Endodermal cell (in vitro differentiated cells): ENCODE measurements at regions not wholly inside any gene's neighbourhood (a gene's known extent, or its start where the extent isn't known, plus 50 kb on each side); places are given as distances from the start of the nearest gene placed in this dataset.

Experiments used
- DNase-seq: peaks from one replicate; pipeline ENCODE4 v3.0.0-alpha.2; 2017
- H3K27ac ChIP-seq: 2 replicates; pipeline ENCODE4 v1.5.1; 2013; ENCODE audit warnings: mild to moderate bottlenecking, low read depth, low read length, moderate library complexity
- H3K27me3 ChIP-seq: 2 replicates; pipeline ENCODE4 v1.6.1; 2013; ENCODE audit warnings: mild to moderate bottlenecking, low read length, moderate library complexity; ENCODE audit not compliant: insufficient read depth, control insufficient read depth, poor library complexity, severe bottlenecking
- H3K36me3 ChIP-seq: 2 replicates; pipeline ENCODE4 v1.7.0; 2013; ENCODE audit warnings: mild to moderate bottlenecking, low read length, moderate library complexity; ENCODE audit not compliant: control insufficient read depth, insufficient read depth
- H3K4me1 ChIP-seq: one replicate; pipeline ENCODE4 v1.7.0; 2013; ENCODE audit warnings: low read length; ENCODE audit not compliant: control insufficient read depth, insufficient read depth
- H3K4me3 ChIP-seq: 2 replicates; pipeline ENCODE4 v1.5.1; 2013; ENCODE audit warnings: mild to moderate bottlenecking, low read length, moderate library complexity
- H3K9ac ChIP-seq: 2 replicates; pipeline ENCODE4 v1.6.1; 2013; ENCODE audit warnings: mild to moderate bottlenecking, low read length, moderate library complexity; ENCODE audit not compliant: poor library complexity, severe bottlenecking; ENCODE audit errors: extremely low read depth
- H3K9me3 ChIP-seq: 2 replicates; pipeline ENCODE4 v1.6.1; 2013; ENCODE audit warnings: mild to moderate bottlenecking, low read length, moderate library complexity; ENCODE audit not compliant: control insufficient read depth
- H3K27ac Mint-ChIP-seq: 2 replicates; pipeline ENCODE4 v1.8.0; 2020; ENCODE audit warnings: mixed read lengths
- H3K27me3 Mint-ChIP-seq: 2 replicates; pipeline ENCODE4 v1.8.0; 2021; ENCODE audit warnings: mild to moderate bottlenecking, mixed read lengths; ENCODE audit not compliant: insufficient read depth
- H3K36me3 Mint-ChIP-seq: 2 replicates; pipeline ENCODE4 v1.8.0; 2020; ENCODE audit warnings: low read depth, mixed read lengths
- H3K4me1 Mint-ChIP-seq: 2 replicates; pipeline ENCODE4 v1.8.0; 2020; ENCODE audit warnings: mixed read lengths
- H3K4me3 Mint-ChIP-seq: 2 replicates; pipeline ENCODE4 v1.8.0; 2020; ENCODE audit warnings: mild to moderate bottlenecking, moderate library complexity, mixed read lengths
- H3K9me3 Mint-ChIP-seq: 2 replicates; pipeline ENCODE4 v1.8.0; 2020; ENCODE audit warnings: mild to moderate bottlenecking, mixed read lengths
- CTCF ChIP-seq: fragments of 200-600 bp; sonication (generic); conservative IDR thresholded peaks from 2 replicates; pipeline ENCODE4 v1.5.0; 2021; ENCODE audit warnings: antibody characterized with exemption, mild to moderate bottlenecking
- WGBS, 2 experiments: methylation state at CpG; one replicate each; pipeline versions ENCODE4 v1.1.5 to v1.1.7; 2013; ENCODE audit warnings: missing lambda C conversion rate in 2 of 2, mixed read lengths in 1 of 2; ENCODE audit not compliant: insufficient coverage in 1 of 2, insufficient read length in 1 of 2; 5-methylcytosine and 5-hydroxymethylcytosine counted together

GRCh38 chr13:50732712-50733111 lies 110.8 kb downstream of the DLEU7 start:
- H3K27ac ChIP-seq = no peak overlapping the region
- 60 to 85% methylated on average over 2 to 3 of the region's 3 CpGs for WGBS, 2 experiments
- no peak overlapping the region for H3K9ac ChIP-seq
- no peak for TF ChIP-seq CTCF
- DNase-seq = no peak
- H3K9me3 ChIP-seq = peaks cover 25% of the 10 kb centered on the region
- H3K27ac Mint-ChIP-seq = no peak overlapping the region
- no peaks in the 10 kb centered on the region for H3K4me1 ChIP-seq
- H3K36me3 ChIP-seq = no peaks in the 10 kb centered on the region
- H3K9me3 Mint-ChIP-seq = peaks cover 21% of the 10 kb centered on the region
- H3K4me3 ChIP-seq = no peak overlapping the region
- H3K4me1 Mint-ChIP-seq = peaks cover 3% of the 10 kb centered on the region
- H3K36me3 Mint-ChIP-seq = no peaks in the 10 kb centered on the region
- H3K27me3 Mint-ChIP-seq = peaks cover 6% of the 10 kb centered on the region
- no peak overlapping the region for H3K4me3 Mint-ChIP-seq
- no peaks in the 10 kb centered on the region for H3K27me3 ChIP-seq

- Histone ChIP-seq H3K27ac (no peak overlapping the region), H3K36me3 (no peaks in the 10 kb centered on the region), H3K27me3 (no peaks in the 10 kb centered on the region), H3K4me1 (peaks cover 5% of the 10 kb centered on the region), H3K4me3 (no peak overlapping the region), H3K9ac (no peak overlapping the region), H3K9me3 (peaks cover 25% of the 10 kb centered on the region)
- Mint-ChIP-seq H3K9me3 (peaks cover 21% of the 10 kb centered on the region), H3K4me3 (no peak overlapping the region), H3K27me3 (peaks cover 6% of the 10 kb centered on the region), H3K36me3 (no peaks in the 10 kb centered on the region), H3K27ac (no peak overlapping the region), H3K4me1 (peaks cover 6% of the 10 kb centered on the region)
- no peak for DNase-seq
- 90 to 93% methylated on average over 2 to 3 of the region's 3 CpGs for WGBS, 2 experiments
- no peak for TF ChIP-seq CTCF
Measured at GRCh38 chr13:50733392-50733791, 110.1 kb downstream of the DLEU7 start.

GRCh38 chr13:50735071-50735470 lies 108.4 kb downstream of the DLEU7 start:
- TF ChIP-seq CTCF = no peak
- no peak overlapping the region for H3K4me3 Mint-ChIP-seq
- peaks cover 8% of the 10 kb centered on the region for H3K4me1 Mint-ChIP-seq
- Histone ChIP-seq H3K9me3 (peaks cover 16% of the 10 kb centered on the region), H3K27ac (no peak overlapping the region), H3K36me3 (no peaks in the 10 kb centered on the region), H3K9ac (no peak overlapping the region), H3K4me1 (peaks cover 5% of the 10 kb centered on the region), H3K4me3 (no peak overlapping the region), H3K27me3 (no peaks in the 10 kb centered on the region)
- no peak for DNase-seq
- H3K27ac Mint-ChIP-seq = no peak overlapping the region
- H3K36me3 Mint-ChIP-seq = no peaks in the 10 kb centered on the region
- peaks cover 6% of the 10 kb centered on the region for H3K27me3 Mint-ChIP-seq
- peaks cover 12% of the 10 kb centered on the region for H3K9me3 Mint-ChIP-seq
